Fibroblast of lung (primary cell): ENCODE measurements at regions not wholly inside any gene's neighbourhood (a gene's known extent, or its start where the extent isn't known, plus 50 kb on each side); places are given as distances from the start of the nearest gene placed in this dataset.

Experiments
- CTCF ChIP-seq, 2 donors: IDR thresholded peaks in 1 of 2; conservative IDR thresholded peaks in 1 of 2; 1 replicate in 1 of 2; 2 replicates in 1 of 2; pipeline ENCODE4 v1.5.1; 2011 to 2012; ENCODE audit warnings: low read length in 2 of 2, control low read depth in 1 of 2, inconsistent platforms in 1 of 2, low read depth in 1 of 2, mild to moderate bottlenecking in 1 of 2
- EZH2 ChIP-seq: IDR thresholded peaks from 2 replicates; pipeline ENCODE4 v1.5.1; 2012; ENCODE audit warnings: low read length, control low read depth, mild to moderate bottlenecking; ENCODE audit errors: missing control alignments

- TF ChIP-seq CTCF (conservative IDR thresholded peaks at IDR 0.05 in 1 of 2, IDR thresholded peaks at IDR 0.05 in 1 of 2; ENCODE audit: low read depth in 1 of 2, low read length in 2 of 2) (no peak), EZH2 (no peak)
These were observed 81.3 kb upstream of the EPB41L3 start for GRCh38 chr18:5625076-5625475.
